SK-N-SH (cell line): ENCODE measurements at regions not wholly inside any gene's neighbourhood (a gene's known extent, or its start where the extent isn't known, plus 50 kb on each side); places are given as distances from the start of the nearest gene placed in this dataset.

Source experiments
- CTCF ChIA-PET: fragments of 300-600, 350-600 bp; formaldehyde crosslinking; extraction: SDS; loops from one replicate; lab custom pipeline; 2021; lab: Yijun Ruan, JAX
- POLR2A ChIA-PET: fragments of 350-600 bp; sonication (Branson Sonifier 250); formaldehyde crosslinking; extraction: SDS; loops from one replicate; lab custom pipeline; 2020; ENCODE audit warnings: antibody characterized with exemption, inconsistent platforms; lab: Yijun Ruan, JAX
- DNase-seq: peaks from one replicate; pipeline ENCODE4 v3.0.0; 2012
- H2AFZ ChIP-seq: fragments of 200-600 bp; sonication (generic); 2 replicates; pipeline ENCODE4 v1.8.1; 2016; ENCODE audit warnings: antibody characterized with exemption, mild to moderate bottlenecking, low read depth
- H3F3A ChIP-seq: fragments of 200-600 bp; sonication (generic); replicated peaks from 2 replicates; pipeline ENCODE3; 2016; ENCODE audit warnings: antibody characterized with exemption, mild to moderate bottlenecking; ENCODE audit not compliant: insufficient read depth
- H3K27ac ChIP-seq, 2 experiments: fragments of 200-500 bp in 1 of 2; fragments of 200-600 bp in 1 of 2; sonication (Bioruptor generic) in 1 of 2; sonication (generic), shearing (Covaris generic) in 1 of 2; 2 replicates each; pipeline versions ENCODE4 v1.5.1 to v1.6.1; 2014 to 2016; ENCODE audit warnings: low read depth in 2 of 2, inconsistent platforms in 1 of 2, low read length in 1 of 2, mild to moderate bottlenecking in 1 of 2, mixed read lengths in 1 of 2
- H3K27me3 ChIP-seq: fragments of 200-600 bp; sonication (generic), shearing (Covaris generic); 2 replicates; pipeline ENCODE4 v1.6.1; 2016; ENCODE audit warnings: mixed run types; ENCODE audit not compliant: insufficient read depth
- H3K36me3 ChIP-seq, 2 experiments: fragments of 200-500 bp in 1 of 2; fragments of 200-600 bp in 1 of 2; sonication (Bioruptor generic) in 1 of 2; sonication (generic) in 1 of 2; replicated peaks in 1 of 2; 2 replicates each; pipeline versions ENCODE3 to v1.5.1; 2014 to 2016; ENCODE audit warnings: low read length in 1 of 2, mild to moderate bottlenecking in 1 of 2; ENCODE audit not compliant: insufficient read depth in 2 of 2, control insufficient read depth in 1 of 2
- H3K4me1 ChIP-seq, 2 experiments: fragments of 200-500 bp in 1 of 2; fragments of 200-600 bp in 1 of 2; sonication (Bioruptor generic) in 1 of 2; sonication (generic), shearing (Covaris generic) in 1 of 2; 2 replicates each; pipeline versions ENCODE4 v1.5.1 to v1.6.1; 2014 to 2016; ENCODE audit warnings: low read depth in 1 of 2, low read length in 1 of 2, mixed run types in 1 of 2; ENCODE audit not compliant: insufficient read depth in 2 of 2, control insufficient read depth in 1 of 2
- H3K4me2 ChIP-seq: fragments of 200-600 bp; sonication (generic), shearing (Covaris generic); 2 replicates; pipeline ENCODE4 v1.6.1; 2017; ENCODE audit warnings: mixed run types
- H3K4me3 ChIP-seq, 2 experiments: fragments of 200-500 bp in 1 of 2; fragments of 200-600 bp in 1 of 2; sonication (Bioruptor generic) in 1 of 2; sonication (generic), shearing (Covaris generic) in 1 of 2; 2 replicates each; pipeline versions ENCODE4 v1.5.1 to v1.8.1; 2014 to 2016; ENCODE audit warnings: low read depth in 2 of 2, inconsistent platforms in 1 of 2, low read length in 1 of 2, mild to moderate bottlenecking in 1 of 2, mixed read lengths in 1 of 2, moderate library complexity in 1 of 2
- H3K79me2 ChIP-seq: fragments of 200-600 bp; sonication (generic); 2 replicates; pipeline ENCODE4 v1.8.1; 2017; ENCODE audit warnings: mild to moderate bottlenecking; ENCODE audit not compliant: insufficient read depth
- H3K9ac ChIP-seq: fragments of 200-600 bp; sonication (generic); 2 replicates; pipeline ENCODE4 v1.6.1; 2017; ENCODE audit warnings: mixed run types
- H3K9me2 ChIP-seq: fragments of 200-600 bp; sonication (generic); 2 replicates; pipeline ENCODE4 v1.6.1; 2017; ENCODE audit warnings: mixed run types
- H3K9me3 ChIP-seq: fragments of 200-600 bp; sonication (generic); 2 replicates; pipeline ENCODE4 v1.6.1; 2017; ENCODE audit warnings: mixed run types, mild to moderate bottlenecking, moderate library complexity
- H4K20me1 ChIP-seq: fragments of 200-600 bp; sonication (generic); 2 replicates; pipeline ENCODE4 v1.6.1; 2017; ENCODE audit warnings: mild to moderate bottlenecking, mixed run types; ENCODE audit not compliant: insufficient read depth
- ELF1 ChIP-seq: IDR thresholded peaks from 2 replicates; pipeline ENCODE4 v1.4.0; 2012
- EP300 ChIP-seq, 2 experiments: IDR thresholded peaks; 2 replicates each; pipeline versions ENCODE4 v1.4.0 to v1.6.1; 2012; ENCODE audit warnings: borderline replicate concordance in 1 of 2, low read depth in 1 of 2, low read length in 1 of 2
- FOSL2 ChIP-seq: IDR thresholded peaks from 2 replicates; pipeline ENCODE4 v1.4.0; 2012; ENCODE audit warnings: low read depth, mild to moderate bottlenecking, moderate library complexity, borderline replicate concordance
- FOXJ3 ChIP-seq: sonication (generic); formaldehyde crosslinking; IDR thresholded peaks from 2 replicates; pipeline ENCODE4 v1.5.1; 2020; ENCODE audit warnings: mild to moderate bottlenecking, missing genetic modification reagents
- FOXM1 ChIP-seq: IDR thresholded peaks from 2 replicates; pipeline ENCODE4 v1.4.0; 2012; ENCODE audit warnings: low read depth, mild to moderate bottlenecking
- GATA2 ChIP-seq: sonication (generic); formaldehyde crosslinking; IDR thresholded peaks from 2 replicates; pipeline ENCODE4 v1.5.0; 2020; ENCODE audit warnings: mild to moderate bottlenecking, missing genetic modification reagents
- JUND ChIP-seq: IDR thresholded peaks from 2 replicates; pipeline ENCODE4 v1.4.0; 2012
- MEF2A ChIP-seq: IDR thresholded peaks from 2 replicates; pipeline ENCODE4 v1.4.0; 2012; ENCODE audit warnings: low read depth, borderline replicate concordance
- NRF1 ChIP-seq: IDR thresholded peaks from 2 replicates; pipeline ENCODE4 v1.6.1; 2012; ENCODE audit warnings: low read depth, mild to moderate bottlenecking, low read length
- RFX5 ChIP-seq: IDR thresholded peaks from 2 replicates; pipeline ENCODE4 v1.6.1; 2012; ENCODE audit warnings: mild to moderate bottlenecking, improper control_type of control experiment, low read length
- SIN3A ChIP-seq: IDR thresholded peaks from 2 replicates; pipeline ENCODE4 v1.6.1; 2012; ENCODE audit warnings: low read depth, mild to moderate bottlenecking, low read length, moderate library complexity, borderline replicate concordance
- SMC3 ChIP-seq: IDR thresholded peaks from 2 replicates; pipeline ENCODE4 v1.6.1; 2012; ENCODE audit warnings: low read depth, low read length, improper control_type of control experiment
- TAF1 ChIP-seq: IDR thresholded peaks from 2 replicates; pipeline ENCODE4 v1.6.1; 2012; ENCODE audit warnings: low read depth, mild to moderate bottlenecking, low read length, moderate library complexity, borderline replicate concordance
- TCF12 ChIP-seq: IDR thresholded peaks from 2 replicates; pipeline ENCODE4 v1.4.0; 2012
- USF2 ChIP-seq: fragments of 150-350 bp; IDR thresholded peaks from 2 replicates; pipeline ENCODE4 v1.6.1; 2017; ENCODE audit warnings: antibody characterized with exemption, low read length, low read depth, borderline replicate concordance
- WGBS: methylation state at CpG from one replicate; pipeline ENCODE4 v1.1.6; 2017; ENCODE audit warnings: low lambda C conversion rate; 5-methylcytosine and 5-hydroxymethylcytosine counted together
- TF ChIP-seq, protein P1 (sequence below): IDR thresholded peaks from 2 replicates; pipeline ENCODE4 v1.6.1; 2012; ENCODE audit warnings: mild to moderate bottlenecking, low read depth, low read length, moderate library complexity
- TF ChIP-seq, protein P2 (sequence below): IDR thresholded peaks from 2 replicates; pipeline ENCODE4 v1.4.0; 2012; ENCODE audit warnings: low read depth, borderline replicate concordance

DNA sequence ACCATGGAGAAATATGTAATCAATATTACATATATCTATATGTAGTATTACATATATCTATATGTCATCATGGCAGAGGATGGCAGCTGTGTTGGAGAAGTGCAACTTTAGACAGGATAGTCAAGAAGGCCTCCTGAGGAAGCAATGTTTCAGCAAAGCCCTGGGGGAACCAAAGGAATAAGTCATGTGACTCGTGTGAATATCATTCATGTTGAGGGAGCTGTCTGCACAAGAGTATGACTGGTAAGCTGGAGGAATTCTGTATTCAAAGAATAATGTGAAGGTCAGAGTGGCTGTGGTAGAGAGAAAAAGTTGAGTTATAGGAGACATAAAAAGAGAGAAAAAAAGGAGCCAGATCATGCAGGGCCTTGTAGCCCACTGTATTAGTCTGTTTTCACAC lies 92.9 kb upstream of the EDNRA start:
- no peak overlapping the region for H2AFZ ChIP-seq
- no peak for DNase-seq
- no peaks in the 10 kb centered on the region for H3F3A ChIP-seq
- no peaks in the 10 kb centered on the region for H3K9me3 ChIP-seq
- ChIA-PET POLR2A (no interaction called here), CTCF (no interaction called here)
- no peak overlapping the region for H3K27ac ChIP-seq
- H3K4me3 ChIP-seq = no peak overlapping the region
- H4K20me1 ChIP-seq = no peaks in the 10 kb centered on the region
- H3K27me3 ChIP-seq = no peaks in the 10 kb centered on the region
- no peaks in the 10 kb centered on the region for H3K36me3 ChIP-seq
- no peaks in the 10 kb centered on the region for H3K9me2 ChIP-seq
- no peak overlapping the region for H3K4me2 ChIP-seq
- no peak overlapping the region for H3K9ac ChIP-seq
- H3K79me2 ChIP-seq = no peaks in the 10 kb centered on the region
- WGBS = 27% methylated on average over 1 of the region's 1 CpG
- H3K4me1 ChIP-seq = no peaks in the 10 kb centered on the region
- TF ChIP-seq, protein P1, sequence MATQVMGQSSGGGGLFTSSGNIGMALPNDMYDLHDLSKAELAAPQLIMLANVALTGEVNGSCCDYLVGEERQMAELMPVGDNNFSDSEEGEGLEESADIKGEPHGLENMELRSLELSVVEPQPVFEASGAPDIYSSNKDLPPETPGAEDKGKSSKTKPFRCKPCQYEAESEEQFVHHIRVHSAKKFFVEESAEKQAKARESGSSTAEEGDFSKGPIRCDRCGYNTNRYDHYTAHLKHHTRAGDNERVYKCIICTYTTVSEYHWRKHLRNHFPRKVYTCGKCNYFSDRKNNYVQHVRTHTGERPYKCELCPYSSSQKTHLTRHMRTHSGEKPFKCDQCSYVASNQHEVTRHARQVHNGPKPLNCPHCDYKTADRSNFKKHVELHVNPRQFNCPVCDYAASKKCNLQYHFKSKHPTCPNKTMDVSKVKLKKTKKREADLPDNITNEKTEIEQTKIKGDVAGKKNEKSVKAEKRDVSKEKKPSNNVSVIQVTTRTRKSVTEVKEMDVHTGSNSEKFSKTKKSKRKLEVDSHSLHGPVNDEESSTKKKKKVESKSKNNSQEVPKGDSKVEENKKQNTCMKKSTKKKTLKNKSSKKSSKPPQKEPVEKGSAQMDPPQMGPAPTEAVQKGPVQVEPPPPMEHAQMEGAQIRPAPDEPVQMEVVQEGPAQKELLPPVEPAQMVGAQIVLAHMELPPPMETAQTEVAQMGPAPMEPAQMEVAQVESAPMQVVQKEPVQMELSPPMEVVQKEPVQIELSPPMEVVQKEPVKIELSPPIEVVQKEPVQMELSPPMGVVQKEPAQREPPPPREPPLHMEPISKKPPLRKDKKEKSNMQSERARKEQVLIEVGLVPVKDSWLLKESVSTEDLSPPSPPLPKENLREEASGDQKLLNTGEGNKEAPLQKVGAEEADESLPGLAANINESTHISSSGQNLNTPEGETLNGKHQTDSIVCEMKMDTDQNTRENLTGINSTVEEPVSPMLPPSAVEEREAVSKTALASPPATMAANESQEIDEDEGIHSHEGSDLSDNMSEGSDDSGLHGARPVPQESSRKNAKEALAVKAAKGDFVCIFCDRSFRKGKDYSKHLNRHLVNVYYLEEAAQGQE = no peak
- TF ChIP-seq TCF12 (no peak), RFX5 (no peak), USF2 (no peak), EP300 (IDR thresholded peaks at IDR 0.05; ENCODE audit: borderline replicate concordance in 1 of 2, low read depth in 1 of 2, low read length in 1 of 2) (no peak), MEF2A (no peak), ELF1 (no peak), SMC3 (no peak), FOXM1 (no peak), NRF1 (no peak), TAF1 (no peak), SIN3A (no peak), FOSL2 (no peak), GATA2 (CRISPR knock-in tag) (no peak), JUND (no peak), FOXJ3 (CRISPR knock-in tag) (no peak)
- TF ChIP-seq, protein P2, sequence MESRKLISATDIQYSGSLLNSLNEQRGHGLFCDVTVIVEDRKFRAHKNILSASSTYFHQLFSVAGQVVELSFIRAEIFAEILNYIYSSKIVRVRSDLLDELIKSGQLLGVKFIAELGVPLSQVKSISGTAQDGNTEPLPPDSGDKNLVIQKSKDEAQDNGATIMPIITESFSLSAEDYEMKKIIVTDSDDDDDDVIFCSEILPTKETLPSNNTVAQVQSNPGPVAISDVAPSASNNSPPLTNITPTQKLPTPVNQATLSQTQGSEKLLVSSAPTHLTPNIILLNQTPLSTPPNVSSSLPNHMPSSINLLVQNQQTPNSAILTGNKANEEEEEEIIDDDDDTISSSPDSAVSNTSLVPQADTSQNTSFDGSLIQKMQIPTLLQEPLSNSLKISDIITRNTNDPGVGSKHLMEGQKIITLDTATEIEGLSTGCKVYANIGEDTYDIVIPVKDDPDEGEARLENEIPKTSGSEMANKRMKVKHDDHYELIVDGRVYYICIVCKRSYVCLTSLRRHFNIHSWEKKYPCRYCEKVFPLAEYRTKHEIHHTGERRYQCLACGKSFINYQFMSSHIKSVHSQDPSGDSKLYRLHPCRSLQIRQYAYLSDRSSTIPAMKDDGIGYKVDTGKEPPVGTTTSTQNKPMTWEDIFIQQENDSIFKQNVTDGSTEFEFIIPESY = no peak
